Testis (tissue), 2 donors: ENCODE measurements at regions not wholly inside any gene's neighbourhood (a gene's known extent, or its start where the extent isn't known, plus 50 kb on each side); places are given as distances from the start of the nearest gene placed in this dataset.

Experiments
- CTCF ChIP-seq, 3 experiments: fragments of 450-650 bp in 2 of 3; fragments of 200-600 bp in 1 of 3; sonication (generic) in 1 of 3; IDR thresholded peaks; one replicate each; pipeline ENCODE4 v1.5.1; 2016 to 2019; ENCODE audit warnings: antibody characterized with exemption in 3 of 3, mild to moderate bottlenecking in 2 of 3, moderate library complexity in 1 of 3
- POLR2A ChIP-seq: fragments of 450-650 bp; IDR thresholded peaks from one replicate; pipeline ENCODE4 v1.6.1; 2017; ENCODE audit warnings: antibody characterized with exemption, mild to moderate bottlenecking, moderate library complexity

- TF ChIP-seq CTCF (IDR thresholded peaks at IDR 0.05) (no peak), POLR2A (no peak)
Observed at GRCh38 chr15:45918839-45919238, 284.0 kb downstream of the SQOR start.
